H1 (cell line): ENCODE measurements at regions not wholly inside any gene's neighbourhood (a gene's known extent, or its start where the extent isn't known, plus 50 kb on each side); places are given as distances from the start of the nearest gene placed in this dataset.
A peak's percentile ranks its signal among the peaks of the same experiment; 100 is the strongest.

Experiments used
- CTCF ChIA-PET: fragments of 300-600 bp; sonication (Branson Sonifier 250); formaldehyde crosslinking; loops from one replicate; lab custom pipeline; 2021; ENCODE audit not compliant: partially characterized antibody; lab: Charles Lee
- POLR2A ChIA-PET: fragments of 300-600 bp; sonication (Branson Sonifier 250); formaldehyde crosslinking; loops from one replicate; lab custom pipeline; 2021; ENCODE audit warnings: inconsistent platforms; ENCODE audit not compliant: partially characterized antibody; lab: Charles Lee
- DNase-seq, 2 experiments: peaks; one replicate each; pipeline versions ENCODE4 v3.0.0 to v3.0.0-alpha.2; 2010 to 2022; ENCODE audit warnings: low spot score in 2 of 2, low read depth in 1 of 2, mixed read lengths in 1 of 2
- FAIRE-seq: peaks from 2 replicates; lab custom pipeline; 2011; peaks lifted over from hg19 to GRCh38; lab: Jason Lieb, UNC
- H2AFZ ChIP-seq: 2 replicates; pipeline ENCODE4 v1.8.1; 2012; ENCODE audit warnings: low read length, inconsistent platforms
- H2AK5ac ChIP-seq: 2 replicates; pipeline ENCODE4 v1.6.1; 2013; ENCODE audit warnings: low read depth, low read length
- H2BK120ac ChIP-seq: replicated peaks from 2 replicates; pipeline ENCODE3; 2013; ENCODE audit warnings: low read depth, low read length, inconsistent platforms
- H2BK12ac ChIP-seq: 2 replicates; pipeline ENCODE4 v1.6.1; 2013; ENCODE audit warnings: low read depth, low read length
- H2BK15ac ChIP-seq: 2 replicates; pipeline ENCODE4 v1.6.1; 2013; ENCODE audit warnings: low read length
- H2BK20ac ChIP-seq: 2 replicates; pipeline ENCODE4 v1.6.1; 2013; ENCODE audit warnings: low read length
- H2BK5ac ChIP-seq: 2 replicates; pipeline ENCODE4 v1.6.1; 2013; ENCODE audit warnings: low read depth, low read length
- H3K14ac ChIP-seq: 2 replicates; pipeline ENCODE4 v1.6.1; 2013; ENCODE audit warnings: inconsistent platforms; ENCODE audit not compliant: insufficient read length
- H3K18ac ChIP-seq: 2 replicates; pipeline ENCODE4 v1.6.1; 2013; ENCODE audit warnings: low read length; ENCODE audit errors: extremely low read depth
- H3K23ac ChIP-seq: 2 replicates; pipeline ENCODE4 v1.6.1; 2013; ENCODE audit warnings: inconsistent platforms; ENCODE audit not compliant: insufficient read length
- H3K23me2 ChIP-seq: 2 replicates; pipeline ENCODE4 v1.6.1; 2013; ENCODE audit warnings: low read depth, low read length
- H3K27ac ChIP-seq: 2 replicates; pipeline ENCODE4 v1.6.1; 2011; ENCODE audit warnings: low read depth, low read length, inconsistent platforms
- H3K27me3 ChIP-seq, 4 experiments: replicated peaks in 1 of 4; 1 replicate in 1 of 4; 2 replicates in 3 of 4; pipeline versions ENCODE4 v1.6.1 to v1.8.1; 2011 to 2013; ENCODE audit warnings: low read length in 3 of 4, mild to moderate bottlenecking in 3 of 4, inconsistent platforms in 2 of 4, mixed read lengths in 2 of 4, moderate library complexity in 1 of 4; ENCODE audit not compliant: control insufficient read depth in 3 of 4, insufficient read depth in 3 of 4; ENCODE audit errors: extremely low read depth in 1 of 4
- H3K36me3 ChIP-seq, 4 experiments: 2 replicates each; pipeline versions ENCODE4 v1.6.1 to v1.8.1; 2011 to 2013; ENCODE audit warnings: mild to moderate bottlenecking in 4 of 4, low read length in 3 of 4, moderate library complexity in 2 of 4, control low read depth in 1 of 4, inconsistent platforms in 1 of 4; ENCODE audit not compliant: insufficient read depth in 4 of 4, control insufficient read depth in 2 of 4
- H3K4ac ChIP-seq: replicated peaks from 2 replicates; pipeline ENCODE3; 2013; ENCODE audit warnings: low read length, low read depth, mixed read lengths, inconsistent platforms; ENCODE audit not compliant: insufficient read length
- H3K4me1 ChIP-seq, 4 experiments: replicated peaks in 1 of 4; 1 replicate in 1 of 4; 2 replicates in 3 of 4; pipeline versions ENCODE4 v1.6.1 to v1.8.1; 2011 to 2013; ENCODE audit warnings: low read length in 3 of 4, inconsistent platforms in 2 of 4, mixed read lengths in 1 of 4; ENCODE audit not compliant: insufficient read depth in 4 of 4, control insufficient read depth in 3 of 4
- H3K4me2 ChIP-seq, 2 experiments: 2 replicates each; pipeline versions ENCODE4 v1.6.1 to v1.8.1; 2011 to 2013; ENCODE audit warnings: low read depth in 2 of 2, low read length in 2 of 2, control low read depth in 1 of 2, inconsistent platforms in 1 of 2, mild to moderate bottlenecking in 1 of 2; ENCODE audit not compliant: insufficient read depth in 1 of 2
- H3K4me3 ChIP-seq, 4 experiments: fragments of 200-600, 300-600 bp in 1 of 4; sonication (generic), shearing (Covaris generic), sonication (Bioruptor Twin) in 1 of 4; 2 replicates each; pipeline versions ENCODE4 v1.5.1 to v1.8.1; 2011 to 2016; ENCODE audit warnings: low read length in 4 of 4, low read depth in 3 of 4, control low read depth in 2 of 4, inconsistent platforms in 2 of 4, mild to moderate bottlenecking in 2 of 4, mixed read lengths in 1 of 4, moderate library complexity in 1 of 4; ENCODE audit not compliant: insufficient read depth in 2 of 4; ENCODE audit errors: extremely low read depth in 1 of 4
- H3K56ac ChIP-seq: replicated peaks from 2 replicates; pipeline ENCODE3; 2013; ENCODE audit warnings: low read depth, mild to moderate bottlenecking, mixed read lengths, low read length, inconsistent platforms; ENCODE audit not compliant: insufficient read length
- H3K79me1 ChIP-seq: 2 replicates; pipeline ENCODE4 v1.6.1; 2013; ENCODE audit warnings: low read depth, low read length, control low read depth
- H3K79me2 ChIP-seq, 2 experiments: 2 replicates each; pipeline versions ENCODE4 v1.6.1 to v1.8.1; 2012 to 2013; ENCODE audit warnings: low read length in 2 of 2, mild to moderate bottlenecking in 2 of 2, inconsistent platforms in 1 of 2; ENCODE audit not compliant: insufficient read depth in 2 of 2, control insufficient read depth in 1 of 2
- H3K9ac ChIP-seq, 4 experiments: replicated peaks in 1 of 4; 1 replicate in 1 of 4; 2 replicates in 3 of 4; pipeline versions ENCODE4 v1.6.1 to v1.8.1; 2011 to 2013; ENCODE audit warnings: low read depth in 3 of 4, low read length in 3 of 4, control low read depth in 2 of 4, mild to moderate bottlenecking in 2 of 4, moderate library complexity in 2 of 4, inconsistent platforms in 1 of 4; ENCODE audit errors: extremely low read depth in 1 of 4
- H3K9me3 ChIP-seq, 2 experiments: 2 replicates each; pipeline versions ENCODE4 v1.6.1 to v1.8.1; 2012 to 2013; ENCODE audit warnings: mild to moderate bottlenecking in 2 of 2, moderate library complexity in 2 of 2, control low read depth in 1 of 2, inconsistent platforms in 1 of 2, low read depth in 1 of 2, low read length in 1 of 2, mixed read lengths in 1 of 2; ENCODE audit not compliant: insufficient read depth in 2 of 2
- H4K20me1 ChIP-seq, 2 experiments: replicated peaks in 1 of 2; 2 replicates each; pipeline versions ENCODE3 to v1.8.1; 2011 to 2013; ENCODE audit warnings: inconsistent platforms in 2 of 2, low read length in 2 of 2, mild to moderate bottlenecking in 1 of 2; ENCODE audit not compliant: insufficient read depth in 2 of 2, control insufficient read depth in 1 of 2
- H4K5ac ChIP-seq: 2 replicates; pipeline ENCODE4 v1.6.1; 2013; ENCODE audit warnings: low read length, low read depth, mixed read lengths, inconsistent platforms; ENCODE audit not compliant: insufficient read length
- H4K8ac ChIP-seq: 2 replicates; pipeline ENCODE4 v1.8.0; 2013; ENCODE audit warnings: mild to moderate bottlenecking, moderate library complexity, low read length, inconsistent platforms; ENCODE audit not compliant: insufficient read depth; ENCODE audit errors: extremely low read depth
- H4K91ac ChIP-seq: replicated peaks from 2 replicates; pipeline ENCODE3; 2013; ENCODE audit warnings: low read length, mixed read lengths, inconsistent platforms; ENCODE audit not compliant: insufficient read length
- EGR1 ChIP-seq: IDR thresholded peaks from 2 replicates; pipeline ENCODE4 v1.6.1; 2011; ENCODE audit warnings: low read depth, low read length, borderline replicate concordance
- RAD21 ChIP-seq, 2 experiments: IDR thresholded peaks in 1 of 2; conservative IDR thresholded peaks in 1 of 2; 2 replicates each; pipeline ENCODE4 v1.6.1; 2011; ENCODE audit warnings: low read depth in 2 of 2, low read length in 2 of 2, improper control_type of control experiment in 1 of 2, inconsistent platforms in 1 of 2, mild to moderate bottlenecking in 1 of 2, moderate library complexity in 1 of 2
- WGBS, 2 experiments: shearing (Covaris generic) in 1 of 2; methylation state at CpG; one replicate each; pipeline versions ENCODE4 v1.1.6 to v1.1.7; 2013 to 2015; ENCODE audit warnings: low lambda C conversion rate in 2 of 2, mixed read lengths in 2 of 2, inconsistent platforms in 1 of 2, low coverage in 1 of 2, missing lambda C conversion rate in 1 of 2; ENCODE audit not compliant: insufficient replicate concordance in 2 of 2, insufficient coverage in 1 of 2, insufficient read length in 1 of 2; ENCODE audit errors: extremely low coverage in 1 of 2, missing lambda C conversion rate in 1 of 2; 5-methylcytosine and 5-hydroxymethylcytosine counted together

DNA sequence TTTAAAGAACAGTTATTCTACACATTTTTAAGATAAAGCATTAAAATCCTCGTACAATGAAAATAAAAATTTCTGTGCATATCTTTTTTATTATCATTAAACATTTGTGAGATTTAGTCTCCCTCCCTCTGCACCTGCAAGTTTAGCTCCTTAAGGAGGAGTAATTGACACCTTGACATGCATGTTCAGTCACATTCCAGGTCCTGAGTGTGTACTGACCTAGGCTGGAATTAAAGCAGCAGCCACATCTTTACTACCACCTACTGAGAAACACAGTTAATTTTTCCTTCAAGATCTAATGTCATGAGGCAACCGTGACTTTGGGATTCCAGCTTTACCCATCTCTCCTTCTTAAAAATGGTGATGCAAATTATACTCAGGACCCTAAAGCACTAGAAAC, 123.1 kb upstream of the FREM2 start:
- no peak overlapping the region for H3K27ac ChIP-seq
- H3K4me2 ChIP-seq = no peak overlapping the region
- no peak overlapping the region for H3K18ac ChIP-seq
- ChIA-PET POLR2A (no interaction called here), CTCF (no interaction called here)
- no peaks in the 10 kb centered on the region; a peak in 1 of 7 replicates for H3K4me1 ChIP-seq
- no peak overlapping the region for H2AK5ac ChIP-seq
- H3K23ac ChIP-seq = no peak overlapping the region
- no peaks in the 10 kb centered on the region for H3K9me3 ChIP-seq
- H3K27me3 ChIP-seq = no peaks in the 10 kb centered on the region
- no peaks in the 10 kb centered on the region for H3K36me3 ChIP-seq
- no peak overlapping the region for H2BK120ac ChIP-seq
- H2BK15ac ChIP-seq = no peak overlapping the region
- H4K5ac ChIP-seq = no peak overlapping the region
- H3K14ac ChIP-seq = no peak overlapping the region
- H2BK12ac ChIP-seq = no peak overlapping the region
- H3K9ac ChIP-seq = no peak overlapping the region
- H3K79me2 ChIP-seq = no peaks in the 10 kb centered on the region
- H2BK20ac ChIP-seq = no peak overlapping the region
- H3K56ac ChIP-seq = no peak overlapping the region
- no peak overlapping the region for H4K91ac ChIP-seq
- H3K4ac ChIP-seq = no peak overlapping the region
- no peaks in the 10 kb centered on the region for H4K20me1 ChIP-seq
- H3K79me1 ChIP-seq = no peaks in the 10 kb centered on the region
- H2AFZ ChIP-seq = peak overlapping the region; percentile 5; the same call in 1 of the 2 replicates
- WGBS, 2 experiments = 86% methylated on average over 2 of the region's 2 CpGs; no CpG with 5 or more reads in 1 of the 2 experiments
- no peak for DNase-seq
- no peak overlapping the region for H2BK5ac ChIP-seq
- FAIRE-seq = no peak
- H3K4me3 ChIP-seq = no peak overlapping the region
- no peak overlapping the region for H4K8ac ChIP-seq
- H3K23me2 ChIP-seq = no peaks in the 10 kb centered on the region
- TF ChIP-seq RAD21 (IDR thresholded peaks at IDR 0.05 in 1 of 2, conservative IDR thresholded peaks at IDR 0.05 in 1 of 2; ENCODE audit: low read depth in 2 of 2, low read length in 2 of 2) (no peak), EGR1 (no peak)
- TF ChIP-seq, all 59 proteins: peak for 0
